ENCODE measurements at regions not wholly inside any gene's neighbourhood (a gene's known extent, or its start where the extent isn't known, plus 50 kb on each side); places are given as distances from the start of the nearest gene placed in this dataset.

DNA sequence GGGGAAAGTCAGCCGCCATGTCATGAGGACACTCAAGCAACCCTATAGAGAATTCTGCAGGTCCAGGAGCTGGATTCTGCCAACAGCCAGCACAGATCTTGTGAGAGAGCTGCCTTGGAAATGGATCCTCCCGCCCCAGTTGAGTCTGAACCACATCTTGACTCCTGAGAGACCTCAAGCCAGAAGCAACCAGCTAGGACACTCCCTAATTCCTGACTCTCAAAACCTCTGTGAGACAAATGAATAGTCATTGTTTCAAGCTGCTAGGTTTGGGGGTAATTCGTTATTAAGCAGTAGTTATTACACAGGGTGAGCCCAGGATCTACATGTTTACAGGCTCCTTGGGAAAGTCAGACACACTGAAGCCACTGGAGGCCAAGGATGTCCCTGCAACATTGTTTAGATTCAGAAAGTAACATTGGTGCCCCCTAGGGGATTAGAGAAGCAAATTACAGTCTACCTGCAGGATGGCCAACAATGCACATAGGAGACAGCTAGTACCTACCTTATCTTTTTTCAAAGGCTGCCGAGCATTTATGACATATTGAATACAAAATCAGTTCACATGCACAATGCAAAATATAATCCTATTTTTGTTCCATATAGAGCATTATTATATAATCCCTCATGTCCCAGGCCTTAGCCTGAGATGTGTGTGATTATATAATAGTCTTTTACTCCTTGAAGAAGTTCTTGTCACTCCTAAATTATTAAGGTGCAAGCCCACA is 57.9 kb upstream of the FICD start:
- no peaks in the 10 kb centered on the region for H3K9me3 ChIP-seq (ENCODE audit: control insufficient read depth, low read depth, low read length)
- no peaks in the 10 kb centered on the region for H3K79me1 ChIP-seq (ENCODE audit: insufficient read depth, low read depth, low read length, poor library complexity, severe bottlenecking)
- H3K23me2 ChIP-seq (ENCODE audit: insufficient read length, low read depth, low read length, poor library complexity, severe bottlenecking), result no peaks in the 10 kb centered on the region
- no peak overlapping the region for H3K18ac ChIP-seq (ENCODE audit: insufficient read length, low read depth, low read length)
- Mint-ChIP-seq H3K9me3 (no peaks in the 10 kb centered on the region; a peak in 1 of 5 replicates), H3K36me3 (ENCODE audit: insufficient read depth in 1 of 3, low read depth in 3 of 3) (no peaks in the 10 kb centered on the region; a peak in 1 of 7 replicates), H3K27me3 (ENCODE audit: low read depth) (no peaks in the 10 kb centered on the region; the same call in 1 of the 2 replicates), H3K4me3 (no peak overlapping the region), H3K27ac (peak overlapping the region in 2 of 3 experiments; percentile 3 to 30; a peak in 2 of 7 replicates), H3K4me1 (peaks cover 12 to 13% of the 10 kb centered on the region in 2 experiments)
- 0 out of 2 replicates have a peak, but pooled peaks cover 2% of the 10 kb centered on the region for H3K4me1 ChIP-seq (ENCODE audit: insufficient read depth, low read length)
- H3K4ac ChIP-seq (ENCODE audit: low read depth, low read length), result no peak overlapping the region
- no peak overlapping the region for H3K23ac ChIP-seq (ENCODE audit: insufficient read length, low read depth, low read length)
- no peak overlapping the region for H3K4me2 ChIP-seq (ENCODE audit: insufficient read depth, insufficient read length, low read length)
- H2AK5ac ChIP-seq (ENCODE audit: insufficient read length, low read length), result no peak overlapping the region
- H3K79me2 ChIP-seq (ENCODE audit: insufficient read depth, low read length), result no peaks in the 10 kb centered on the region
- H4K91ac ChIP-seq (ENCODE audit: insufficient read length, low read depth, low read length), result no peak overlapping the region
- no peak overlapping the region for H2BK120ac ChIP-seq (ENCODE audit: low read depth, low read length, poor library complexity, severe bottlenecking)
- H2BK5ac ChIP-seq (ENCODE audit: insufficient read length, low read length), result no peak overlapping the region
- DNase-seq, result peak; percentile 70
- H3K27ac ChIP-seq (ENCODE audit: insufficient read length, low read depth, low read length), result no peak overlapping the region
- H2BK12ac ChIP-seq (ENCODE audit: insufficient read length, low read depth, low read length), result no peak overlapping the region
- no peak overlapping the region for H3K14ac ChIP-seq (ENCODE audit: insufficient read depth, low read length)
- no peak overlapping the region for H3K56ac ChIP-seq (ENCODE audit: insufficient read length, low read depth, low read length)
- no peak overlapping the region for H2BK15ac ChIP-seq (ENCODE audit: low read depth, low read length)
- H4K8ac ChIP-seq (replicated peaks; ENCODE audit: insufficient read length, low read depth, low read length), result no peak overlapping the region
- H2BK20ac ChIP-seq (ENCODE audit: low read depth, low read length, poor library complexity, severe bottlenecking), result no peak overlapping the region
- WGBS (ENCODE audit: extremely low coverage, insufficient read length, low lambda C conversion rate), result no CpG with 5 or more reads among the region's 4 CpGs
- TF ChIP-seq CTCF (conservative IDR thresholded peaks at IDR 0.05), result peak; percentile 87
- H4K20me1 ChIP-seq (ENCODE audit: control insufficient read depth, insufficient read depth, insufficient read length), result no peaks in the 10 kb centered on the region
- H4K5ac ChIP-seq (ENCODE audit: insufficient read length, low read depth, low read length), result no peak overlapping the region
- H3K9ac ChIP-seq (ENCODE audit: extremely low read depth, insufficient read length, low read length), result no peak overlapping the region
- H3K27me3 ChIP-seq (ENCODE audit: insufficient read depth, low read length), result no peaks in the 10 kb centered on the region
- no peak overlapping the region for H2AFZ ChIP-seq (ENCODE audit: low read length)
- no peak overlapping the region for H3T11ph ChIP-seq (ENCODE audit: low read length)
